ENCODE measurements at regions not wholly inside any gene's neighbourhood (a gene's known extent, or its start where the extent isn't known, plus 50 kb on each side); places are given as distances from the start of the nearest gene placed in this dataset.
A peak's percentile ranks its signal among the peaks of the same experiment; 100 is the strongest.
"Not testable (repeated sequence)": the region's sequence is repeated elsewhere in the genome, so short reads cannot be mapped to it uniquely, and the experiment has no call there.

GRCh38 chr15:30195355-30196008 lies 60.6 kb downstream of the GOLGA8T start:
- FAIRE-seq, result not testable (repeated sequence)

DNA sequence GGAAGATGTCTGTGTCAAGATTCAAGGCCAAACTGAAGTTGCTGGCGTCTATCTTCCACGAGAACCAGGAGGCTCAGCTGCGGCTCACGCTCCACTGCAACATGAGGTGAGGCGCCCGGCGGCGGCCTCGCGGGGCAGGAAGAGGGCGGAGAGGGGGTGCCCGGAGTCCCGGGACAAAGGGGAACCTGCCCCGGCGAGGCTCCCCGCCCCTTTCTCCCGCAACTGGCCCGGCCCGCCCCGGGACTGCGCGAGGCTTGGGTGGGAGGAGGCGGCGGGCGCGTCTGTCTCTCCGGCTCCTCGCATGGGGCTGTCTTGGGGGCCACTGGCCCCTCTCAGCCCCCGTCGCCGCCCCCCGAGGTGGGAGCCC lies 61.1 kb downstream of the GOLGA8T start:
- FAIRE-seq, result not testable (repeated sequence)

More at GRCh38 chr15:30195355-30196008, 60.6 kb downstream of the GOLGA8T start:
- DNase-seq (ENCODE audit: low spot score), result not testable (repeated sequence)

DNA sequence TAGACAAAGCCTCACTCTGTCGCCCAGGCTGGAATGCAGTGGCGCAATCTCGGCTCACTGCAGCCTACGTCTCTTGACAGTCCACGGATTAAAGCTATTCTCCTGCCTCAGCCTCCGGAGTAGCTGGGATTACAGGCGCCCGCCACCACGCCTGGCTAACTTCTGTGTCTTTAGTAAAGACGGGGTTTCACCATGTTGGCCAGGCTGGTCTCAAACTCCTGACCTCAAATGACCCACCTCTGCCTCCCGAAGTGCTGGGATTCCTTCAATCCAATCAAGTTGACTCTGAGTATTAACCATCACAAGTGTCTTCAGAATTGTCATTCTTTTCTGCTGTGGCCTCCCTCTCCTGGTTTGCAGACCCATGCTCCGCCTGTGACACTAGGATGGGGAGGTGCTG lies 61.9 kb downstream of the GOLGA8T start:
- not testable (repeated sequence) for DNase-seq (ENCODE audit: low spot score); FAIRE-seq

More for the DNA sequence above, 61.1 kb downstream of the GOLGA8T start:
- not testable (repeated sequence) for DNase-seq (ENCODE audit: low spot score)

DNA sequence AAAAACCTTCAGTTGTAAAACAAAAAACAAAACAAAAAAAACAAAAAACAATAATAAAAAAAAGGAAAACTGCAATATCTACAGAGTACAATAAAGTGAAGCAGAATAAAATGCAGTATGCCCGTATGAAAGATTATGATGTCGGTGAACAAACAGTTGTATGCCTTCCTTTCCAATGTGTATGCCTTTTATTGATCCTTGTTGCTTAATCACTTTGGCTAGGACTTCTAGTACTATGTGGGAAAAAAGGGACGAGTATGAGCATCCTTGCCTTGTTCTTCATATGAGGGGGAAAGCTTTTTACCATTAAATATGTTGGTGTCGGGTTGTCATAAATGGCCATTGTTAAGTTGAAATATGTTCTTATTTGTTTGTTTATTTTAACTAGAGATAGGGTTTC lies 66.7 kb downstream of the GOLGA8T start:
- not testable (repeated sequence) for DNase-seq (ENCODE audit: low spot score); FAIRE-seq

DNA sequence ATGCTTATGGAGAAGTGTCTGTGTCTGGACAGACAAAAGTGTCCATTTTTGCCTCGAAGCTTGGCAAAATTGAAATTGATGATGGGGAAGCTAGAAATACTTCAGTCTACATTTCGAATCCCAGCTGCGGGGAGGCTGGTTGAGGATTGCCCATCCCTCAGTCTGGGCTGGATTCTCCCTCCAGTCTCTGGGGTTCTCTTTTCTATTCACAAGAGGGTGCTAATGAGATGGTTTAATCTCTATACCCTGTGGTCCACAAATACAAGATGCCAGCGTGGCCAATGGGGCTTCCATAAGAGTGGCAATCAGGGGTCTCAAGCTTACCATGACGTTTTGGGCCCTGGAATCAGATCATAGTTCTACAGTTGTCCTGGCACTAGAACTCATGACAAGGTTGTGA lies 78.9 kb downstream of the GOLGA8T start:
- FAIRE-seq, result not testable (repeated sequence)

DNA sequence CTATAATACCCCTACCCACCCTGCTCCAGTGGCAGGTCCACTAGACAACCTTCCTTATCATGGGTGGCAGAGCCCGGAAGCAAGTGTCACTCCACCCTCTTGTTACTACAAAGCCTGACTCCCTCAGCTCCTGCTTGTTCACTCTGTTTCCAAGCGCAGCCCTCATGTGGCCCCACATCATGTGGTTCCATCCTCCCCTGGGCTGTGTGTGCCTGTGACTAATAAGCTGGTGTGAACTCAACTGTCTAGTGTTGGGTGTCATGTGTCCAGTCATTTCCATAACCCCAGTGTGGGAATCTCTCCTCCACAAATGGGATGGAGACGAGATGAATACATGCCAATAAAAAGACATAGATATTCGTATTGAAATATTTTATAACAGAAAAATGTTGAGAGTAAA lies 87.0 kb downstream of the GOLGA8T start:
- peak; percentile 78 for FAIRE-seq
- DNase-seq (ENCODE audit: low spot score), result not testable (repeated sequence)

More for the DNA sequence above, 78.9 kb downstream of the GOLGA8T start:
- DNase-seq (ENCODE audit: low spot score), result not testable (repeated sequence)

- DNase-seq (ENCODE audit: low spot score); FAIRE-seq: not testable (repeated sequence)
Measured at GRCh38 chr15:30222798-30223591, 88.1 kb downstream of the GOLGA8T start.

DNA sequence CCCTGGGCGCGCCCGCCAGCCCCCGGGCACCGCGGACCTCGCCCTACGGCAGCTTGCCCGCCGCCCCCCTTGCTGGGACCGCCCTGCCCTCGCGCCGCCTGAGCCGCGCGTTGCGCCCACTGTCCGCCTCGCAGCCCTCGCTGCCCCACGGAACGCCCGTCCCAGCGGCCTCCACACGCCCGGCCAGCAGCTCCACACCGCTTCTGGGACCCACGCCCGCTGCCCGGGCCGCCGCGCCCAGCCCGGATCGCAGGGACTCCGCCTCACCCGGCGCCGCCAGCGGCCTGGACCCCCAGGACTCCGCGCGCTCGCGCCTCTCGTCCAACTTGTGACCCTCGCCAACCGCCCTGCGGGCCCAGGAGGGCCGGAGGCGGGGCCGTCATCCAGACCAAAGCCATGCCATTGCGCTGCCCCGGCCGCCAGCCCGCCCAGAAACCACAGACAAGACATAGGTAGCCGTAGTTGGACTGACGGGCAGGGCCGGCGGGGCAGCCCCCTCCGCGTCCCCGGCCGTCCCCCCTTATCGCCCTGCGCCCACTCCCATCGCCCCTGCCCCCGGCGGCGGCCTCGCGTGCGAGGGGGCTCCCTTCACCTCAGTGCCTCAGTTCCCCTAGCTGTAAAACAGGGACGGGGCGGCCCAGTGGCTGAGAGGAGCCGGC lies 90.5 kb downstream of the GOLGA8T start:
- FAIRE-seq; DNase-seq (ENCODE audit: low spot score): not testable (repeated sequence)

DNA sequence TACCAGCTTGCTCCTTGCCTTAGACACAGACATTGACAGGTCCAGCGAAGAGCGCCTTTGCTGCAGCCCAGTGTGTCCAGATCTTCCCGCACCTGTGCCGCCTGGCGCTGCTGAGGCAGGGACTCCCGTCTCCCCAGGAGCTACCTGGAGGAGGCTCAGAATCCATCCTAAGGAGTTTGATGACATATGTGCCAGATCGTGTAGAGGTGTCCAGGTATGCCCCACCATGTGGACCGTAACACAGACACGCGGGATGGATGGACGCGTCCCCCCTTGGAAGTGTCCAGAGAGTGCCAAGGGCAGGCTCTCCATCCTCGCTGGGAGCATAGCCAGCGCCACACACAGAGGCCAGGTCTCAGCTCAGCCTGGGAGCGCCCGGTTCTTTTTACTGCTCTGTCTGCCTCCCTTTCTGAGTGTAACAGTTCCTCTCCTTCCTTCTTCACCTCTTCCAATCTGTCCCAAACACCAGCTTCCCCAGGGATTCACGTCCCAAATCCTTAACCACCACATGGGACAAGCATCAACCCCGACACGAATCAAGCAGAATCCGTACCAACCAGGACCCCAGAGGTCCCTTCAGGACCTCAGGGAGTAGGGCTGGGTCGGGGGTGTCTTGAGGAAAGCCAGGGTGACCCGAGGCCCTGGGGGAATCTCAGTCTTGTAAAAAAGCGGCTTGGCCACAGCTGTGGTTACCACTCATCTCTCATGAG lies 126.7 kb downstream of the GOLGA8T start:
- not testable (repeated sequence) for FAIRE-seq; DNase-seq (ENCODE audit: low spot score)

DNA sequence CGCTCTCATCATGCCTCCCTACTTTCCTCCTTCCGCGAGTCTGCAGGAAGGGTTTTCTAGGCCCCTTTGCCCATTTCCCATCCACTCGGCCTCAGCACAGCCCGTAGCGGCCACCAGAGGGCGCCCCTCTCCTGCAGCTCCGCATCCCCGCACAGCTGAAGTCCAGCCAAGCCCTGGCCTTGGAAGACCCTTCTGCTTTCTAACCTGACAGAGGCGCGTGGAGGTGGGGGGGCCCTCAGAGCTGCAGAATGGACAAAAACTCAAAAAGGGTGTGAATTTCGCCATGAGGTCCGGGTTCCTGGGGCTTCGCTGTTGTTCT lies 127.2 kb downstream of the GOLGA8T start:
- not testable (repeated sequence) for DNase-seq (ENCODE audit: low spot score); FAIRE-seq

DNA sequence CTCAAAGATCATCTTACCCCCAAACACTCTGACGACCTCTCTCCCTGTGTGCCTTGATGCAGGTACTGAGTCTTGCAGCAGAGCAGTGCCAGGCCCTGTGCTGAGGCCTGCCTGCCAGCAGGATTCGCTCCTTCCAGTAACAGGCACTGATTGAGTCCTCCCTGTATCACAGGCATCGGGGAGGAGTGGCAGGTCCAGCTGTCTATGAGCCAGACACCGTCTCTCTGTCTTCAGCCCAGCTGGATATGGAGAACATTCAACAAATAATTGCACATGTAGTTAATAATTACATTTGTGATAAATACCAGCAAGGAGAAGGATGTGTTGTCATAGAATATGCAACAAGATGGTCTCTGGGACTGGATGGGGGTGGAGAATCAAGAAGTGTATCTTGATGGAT lies 129.1 kb downstream of the GOLGA8T start:
- not testable (repeated sequence) for FAIRE-seq; DNase-seq (ENCODE audit: low spot score)

GRCh38 chr15:30295150-30295844 lies 98.0 kb downstream of the CHRFAM7A start:
- not testable (repeated sequence) for FAIRE-seq; DNase-seq (ENCODE audit: low spot score)

DNA sequence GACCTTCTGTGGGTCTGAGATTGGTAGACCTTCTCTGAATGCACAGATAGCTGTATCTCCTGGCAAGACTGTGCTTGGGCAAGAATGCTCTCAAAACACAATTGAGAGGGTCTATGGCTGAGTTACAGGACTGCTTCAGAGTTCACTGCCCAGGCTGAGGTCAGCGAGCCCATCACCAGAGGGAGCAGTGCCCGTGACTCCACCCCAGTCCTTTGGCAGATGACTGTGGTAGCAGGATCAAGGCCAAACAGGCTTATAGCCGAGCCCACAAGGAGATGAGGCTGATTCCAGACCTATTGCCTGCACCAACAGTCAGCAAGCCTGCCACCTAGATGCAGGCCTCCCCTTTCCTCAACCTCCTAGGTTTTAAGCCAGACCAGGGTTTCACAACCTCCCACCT lies 89.4 kb downstream of the CHRFAM7A start:
- FAIRE-seq, result not testable (repeated sequence)

More for the DNA sequence above, 89.4 kb downstream of the CHRFAM7A start:
- DNase-seq (ENCODE audit: low spot score), result not testable (repeated sequence)
